Prostate gland (tissue), 2 donors: ENCODE measurements at regions not wholly inside any gene's neighbourhood (a gene's known extent, or its start where the extent isn't known, plus 50 kb on each side); places are given as distances from the start of the nearest gene placed in this dataset.

Source experiments
- DNase-seq: peaks from one replicate; pipeline ENCODE4 v3.0.0-alpha.2; 2019; ENCODE audit warnings: low spot score
- H3K27ac ChIP-seq, 2 donors: fragments of 200-600 bp; sonication (generic); 2 replicates each; pipeline ENCODE4 v1.5.1; 2017 to 2019
- H3K27me3 ChIP-seq: fragments of 200-600 bp; sonication (generic); replicated peaks from 2 replicates; pipeline ENCODE4 v1.5.1; 2019; ENCODE audit not compliant: insufficient read depth
- H3K36me3 ChIP-seq, 2 donors: fragments of 200-600 bp; sonication (generic); 1 replicate in 1 of 2; 2 replicates in 1 of 2; pipeline versions ENCODE4 v1.5.1 to v1.8.1; 2017 to 2019
- H3K4me1 ChIP-seq: fragments of 200-600 bp; sonication (generic); replicated peaks from 2 replicates; pipeline ENCODE4 v1.5.1; 2019
- H3K4me3 ChIP-seq, 2 donors: fragments of 200-600 bp; sonication (generic); 2 replicates each; pipeline ENCODE4 v1.5.1; 2017 to 2019
- H3K9me3 ChIP-seq: fragments of 200-600 bp; sonication (generic); 2 replicates; pipeline ENCODE4 v1.5.1; 2017
- POLR2A ChIP-seq: fragments of 450-650 bp; IDR thresholded peaks from one replicate; pipeline ENCODE4 v1.6.1; 2016; ENCODE audit warnings: antibody characterized with exemption, mild to moderate bottlenecking
- POLR2AphosphoS5 ChIP-seq: sonication (generic); formaldehyde crosslinking; IDR thresholded peaks from one replicate; pipeline ENCODE4 v1.6.1; 2017; ENCODE audit warnings: antibody characterized with exemption
- WGBS: methylation state at CpG from one replicate; pipeline ENCODE4 v1.1.5; 2018; 5-methylcytosine and 5-hydroxymethylcytosine counted together
- intact Hi-C: fragments of 100-400 bp; cut with DNase I; formaldehyde crosslinking; loops from one replicate; pipeline ENCODE4 v1.14.2; 2022
- TF ChIP-seq, protein P1 (sequence below), 4 experiments: fragments of 200-600 bp in 2 of 4; fragments of 450-650 bp in 2 of 4; sonication (generic) in 2 of 4; IDR thresholded peaks; 1 replicate in 3 of 4; 2 replicates in 1 of 4; pipeline ENCODE4 v1.5.1; 2016 to 2019; ENCODE audit warnings: antibody characterized with exemption in 4 of 4, mild to moderate bottlenecking in 2 of 4, moderate library complexity in 2 of 4

DNA sequence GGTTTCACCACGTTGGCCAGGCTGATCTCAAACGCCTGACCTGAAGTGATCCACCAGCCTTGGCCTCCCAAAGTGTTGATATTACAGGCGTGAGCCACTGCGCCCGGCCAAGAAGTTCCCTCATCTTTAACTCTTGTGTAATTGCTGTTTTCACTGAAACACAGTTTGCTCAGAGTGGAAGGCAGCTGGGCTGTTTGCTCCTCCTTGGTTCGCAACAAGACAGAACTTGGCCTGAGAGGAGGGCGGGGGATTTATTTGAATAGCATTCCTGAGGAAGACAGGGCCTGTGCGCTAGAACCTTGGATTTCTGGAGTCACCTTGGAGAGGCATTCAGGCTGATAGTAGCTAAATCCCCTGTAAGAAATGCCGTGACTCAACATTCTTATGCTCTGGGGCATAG is 226.7 kb upstream of the MCTP2 start:
- H3K36me3 ChIP-seq = no peaks in the 10 kb centered on the region
- H3K9me3 ChIP-seq = no peaks in the 10 kb centered on the region
- H3K4me3 ChIP-seq = no peak overlapping the region
- H3K27me3 ChIP-seq = no peaks in the 10 kb centered on the region
- WGBS = 43% methylated on average over 9 of the region's 9 CpGs
- intact Hi-C loops = no loop called here
- peak; percentile 45 for TF ChIP-seq POLR2AphosphoS5
- TF ChIP-seq POLR2A = no peak
- H3K27ac ChIP-seq = no peak overlapping the region
- DNase-seq = peak; percentile 52
- no peaks in the 10 kb centered on the region for H3K4me1 ChIP-seq

DNA sequence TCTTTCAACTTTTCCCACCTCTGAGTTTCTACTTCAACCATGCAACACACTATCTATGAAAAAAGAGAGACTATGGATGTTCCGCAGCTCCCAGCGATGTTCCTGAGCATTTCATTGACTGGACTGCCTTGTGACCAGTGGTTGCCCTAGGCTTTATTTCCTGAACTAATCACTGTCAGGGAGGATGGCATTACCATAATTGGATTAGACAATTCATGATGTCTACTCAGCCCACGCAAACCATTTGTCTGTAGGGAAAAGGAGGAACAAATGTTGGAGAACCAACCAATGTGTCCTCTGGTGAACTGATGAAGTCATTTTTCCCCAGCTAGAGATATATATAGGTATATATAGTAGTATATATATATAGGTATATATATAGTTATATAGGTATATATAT is 229.3 kb upstream of the MCTP2 start:
- Histone ChIP-seq H3K4me1 (no peaks in the 10 kb centered on the region), H3K36me3 (no peaks in the 10 kb centered on the region), H3K27me3 (no peaks in the 10 kb centered on the region), H3K4me3 (no peak overlapping the region), H3K27ac (no peak overlapping the region), H3K9me3 (no peaks in the 10 kb centered on the region)
- TF ChIP-seq, protein P1, sequence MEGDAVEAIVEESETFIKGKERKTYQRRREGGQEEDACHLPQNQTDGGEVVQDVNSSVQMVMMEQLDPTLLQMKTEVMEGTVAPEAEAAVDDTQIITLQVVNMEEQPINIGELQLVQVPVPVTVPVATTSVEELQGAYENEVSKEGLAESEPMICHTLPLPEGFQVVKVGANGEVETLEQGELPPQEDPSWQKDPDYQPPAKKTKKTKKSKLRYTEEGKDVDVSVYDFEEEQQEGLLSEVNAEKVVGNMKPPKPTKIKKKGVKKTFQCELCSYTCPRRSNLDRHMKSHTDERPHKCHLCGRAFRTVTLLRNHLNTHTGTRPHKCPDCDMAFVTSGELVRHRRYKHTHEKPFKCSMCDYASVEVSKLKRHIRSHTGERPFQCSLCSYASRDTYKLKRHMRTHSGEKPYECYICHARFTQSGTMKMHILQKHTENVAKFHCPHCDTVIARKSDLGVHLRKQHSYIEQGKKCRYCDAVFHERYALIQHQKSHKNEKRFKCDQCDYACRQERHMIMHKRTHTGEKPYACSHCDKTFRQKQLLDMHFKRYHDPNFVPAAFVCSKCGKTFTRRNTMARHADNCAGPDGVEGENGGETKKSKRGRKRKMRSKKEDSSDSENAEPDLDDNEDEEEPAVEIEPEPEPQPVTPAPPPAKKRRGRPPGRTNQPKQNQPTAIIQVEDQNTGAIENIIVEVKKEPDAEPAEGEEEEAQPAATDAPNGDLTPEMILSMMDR (IDR thresholded peaks at IDR 0.05) = no peak
- TF ChIP-seq POLR2AphosphoS5 = no peak
- TF ChIP-seq POLR2A = no peak
- 91% methylated on average over 3 of the region's 3 CpGs for WGBS
- intact Hi-C loops = no loop called here
- no peak for DNase-seq

DNA sequence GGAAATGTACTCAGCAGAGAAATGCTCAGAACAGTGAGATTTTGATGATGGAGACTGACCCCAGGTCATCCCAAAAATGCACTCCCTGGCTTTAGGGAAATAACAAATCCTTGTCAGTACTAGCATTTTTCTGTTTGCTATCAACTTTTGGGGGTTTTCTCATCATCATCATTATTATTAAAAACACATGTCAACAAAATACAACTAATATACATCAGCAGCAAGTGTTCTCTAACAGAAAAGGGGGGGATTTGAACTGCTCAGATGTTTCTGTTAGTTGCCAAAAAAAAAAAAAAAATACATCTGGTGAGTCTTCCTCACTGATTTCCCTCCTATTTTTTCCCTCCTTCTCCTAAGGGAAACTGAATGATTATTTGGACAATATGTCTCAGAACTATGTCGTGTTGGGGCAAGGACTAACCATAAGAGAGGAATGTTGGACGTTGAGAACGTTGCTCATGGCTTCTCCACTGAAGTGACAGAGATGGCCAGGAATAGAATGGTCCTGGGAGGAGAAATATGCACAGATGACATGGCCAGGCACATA is 230.0 kb upstream of the MCTP2 start:
- Histone ChIP-seq H3K36me3 (no peaks in the 10 kb centered on the region), H3K27me3 (no peaks in the 10 kb centered on the region), H3K9me3 (no peaks in the 10 kb centered on the region), H3K4me1 (no peaks in the 10 kb centered on the region), H3K27ac (no peak overlapping the region), H3K4me3 (no peak overlapping the region)
- WGBS = 27% methylated on average over 3 of the region's 3 CpGs
- DNase-seq = no peak
- TF ChIP-seq, protein P1 (IDR thresholded peaks at IDR 0.05) = no peak
- TF ChIP-seq POLR2AphosphoS5 = no peak
- no peak for TF ChIP-seq POLR2A
- intact Hi-C loops = no loop called here

DNA sequence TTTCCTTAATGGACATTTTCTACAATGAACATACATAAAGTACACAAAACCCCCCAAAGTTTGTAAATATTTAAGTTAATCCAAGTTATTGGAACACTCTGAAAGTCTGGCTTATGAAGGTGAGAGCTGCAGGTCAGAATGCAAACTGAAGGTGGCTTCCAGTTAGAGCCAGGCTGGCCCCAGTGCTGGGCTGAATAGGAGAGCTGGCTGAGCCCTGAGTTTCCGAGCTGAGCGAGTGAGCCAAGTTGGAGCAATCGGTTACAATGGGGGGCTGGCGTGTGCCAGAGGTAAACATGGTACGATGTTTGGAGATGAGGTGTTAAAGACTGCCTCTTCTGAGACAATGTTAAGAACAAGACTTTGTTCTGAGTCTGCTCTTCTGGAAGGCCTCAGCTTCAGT is 230.8 kb upstream of the MCTP2 start:
- H3K4me1 ChIP-seq = no peaks in the 10 kb centered on the region
- 58% methylated on average over 5 of the region's 5 CpGs for WGBS

DNA sequence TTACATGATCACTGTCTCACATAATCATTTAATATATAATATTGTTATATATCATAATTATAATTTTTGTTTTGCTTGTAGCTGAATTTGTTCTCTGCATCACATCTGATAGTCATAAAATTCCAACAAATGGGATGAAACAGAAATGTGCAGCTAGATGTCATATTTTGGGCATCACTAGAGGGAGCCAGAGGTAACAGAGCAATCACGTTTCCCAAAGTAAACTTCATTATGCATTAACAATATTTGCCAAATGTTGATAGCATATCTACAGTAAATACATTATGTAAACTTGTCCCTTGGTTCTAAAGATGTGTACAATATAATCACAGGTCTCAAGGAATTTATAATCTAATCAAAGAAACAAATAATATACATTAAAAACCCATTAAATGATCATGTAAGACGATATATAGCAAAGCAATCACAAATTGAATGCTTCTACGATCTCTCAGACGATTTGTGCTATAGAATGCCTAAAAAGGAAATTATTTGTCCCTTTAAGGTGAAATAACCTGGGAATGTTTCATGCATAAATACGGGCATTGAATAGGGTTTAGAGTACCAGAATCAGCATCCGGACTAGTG is 234.2 kb upstream of the MCTP2 start:
- intact Hi-C loops = loop anchor here (5.0 kb wide), 1 partner anchor 125 kb away; no protein-coding TSS in a partner anchor
- no peaks in the 10 kb centered on the region for H3K4me1 ChIP-seq
- H3K9me3 ChIP-seq = no peaks in the 10 kb centered on the region
- no peak overlapping the region for H3K4me3 ChIP-seq
- no peaks in the 10 kb centered on the region for H3K27me3 ChIP-seq
- DNase-seq = no peak
- no peaks in the 10 kb centered on the region for H3K36me3 ChIP-seq
- 42% methylated on average over 6 of the region's 6 CpGs for WGBS
- no peak overlapping the region for H3K27ac ChIP-seq
- no peak for TF ChIP-seq POLR2A
- peak; percentile 20 for TF ChIP-seq POLR2AphosphoS5
- TF ChIP-seq, protein P1 (IDR thresholded peaks at IDR 0.05) = peak; percentile 36 to 74 (median 66)

More for the DNA sequence above, 230.8 kb upstream of the MCTP2 start:
- TF ChIP-seq POLR2A (no peak), POLR2AphosphoS5 (no peak)
- TF ChIP-seq, protein P1 (IDR thresholded peaks at IDR 0.05) = no peak
- Histone ChIP-seq H3K9me3 (no peaks in the 10 kb centered on the region), H3K36me3 (no peaks in the 10 kb centered on the region), H3K27me3 (no peaks in the 10 kb centered on the region), H3K4me3 (no peak overlapping the region), H3K27ac (no peak overlapping the region)
- intact Hi-C loops = no loop called here
- DNase-seq = no peak
